HG03342 (cell line): ENCODE measurements at regions not wholly inside any gene's neighbourhood (a gene's known extent, or its start where the extent isn't known, plus 50 kb on each side); places are given as distances from the start of the nearest gene placed in this dataset.
"Not testable (repeated sequence)": the region's sequence is repeated elsewhere in the genome, so short reads cannot be mapped to it uniquely, and the experiment has no call there.

ENCODE experiments used
- ATAC-seq: cut with Tn5 transposase; IDR thresholded peaks from one replicate; pipeline ENCODE4 v1.9.1; 2021; ENCODE audit warnings: mild to moderate bottlenecking, moderate library complexity; ENCODE audit not compliant: unreplicated experiment

DNA sequence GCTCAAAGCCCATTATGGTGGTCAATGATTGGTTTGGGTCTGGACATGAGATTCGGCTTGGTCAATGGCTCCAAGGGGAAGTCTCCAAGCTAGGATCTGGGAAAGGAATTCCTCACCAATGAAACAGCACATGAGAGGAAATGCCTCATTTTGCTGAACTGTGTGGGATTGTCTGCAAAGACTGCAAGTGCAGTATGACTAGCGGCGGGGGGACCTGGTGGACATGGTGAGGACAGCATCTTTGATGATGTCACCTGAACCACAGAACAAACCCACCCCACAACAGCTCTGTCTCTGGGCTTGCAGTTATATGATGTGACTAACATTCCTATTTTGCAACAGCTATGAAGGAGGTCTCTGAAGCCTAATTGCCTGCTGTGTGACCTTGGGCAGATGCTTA is 50.6 kb upstream of the NKD1 start:
- no peak for ATAC-seq

DNA sequence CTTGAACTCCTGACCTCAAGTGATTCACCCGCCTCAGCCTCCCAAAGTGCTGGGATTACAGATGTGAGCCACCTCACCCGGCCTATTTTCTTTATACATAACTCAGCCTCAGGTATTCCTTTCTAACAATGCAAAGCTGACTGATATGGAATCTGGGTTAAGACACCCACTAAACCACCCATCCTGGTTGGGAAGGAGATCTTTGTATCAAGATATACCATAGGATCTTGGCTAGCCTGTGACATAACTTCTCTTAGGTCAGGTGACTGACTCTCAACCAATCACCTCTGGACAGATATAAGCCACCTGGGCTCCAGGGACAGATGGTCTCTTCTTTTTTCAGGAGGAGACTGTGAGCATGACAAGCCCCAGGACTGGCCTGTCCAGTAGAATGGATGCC is 51.2 kb upstream of the NKD1 start:
- ATAC-seq = no peak

DNA sequence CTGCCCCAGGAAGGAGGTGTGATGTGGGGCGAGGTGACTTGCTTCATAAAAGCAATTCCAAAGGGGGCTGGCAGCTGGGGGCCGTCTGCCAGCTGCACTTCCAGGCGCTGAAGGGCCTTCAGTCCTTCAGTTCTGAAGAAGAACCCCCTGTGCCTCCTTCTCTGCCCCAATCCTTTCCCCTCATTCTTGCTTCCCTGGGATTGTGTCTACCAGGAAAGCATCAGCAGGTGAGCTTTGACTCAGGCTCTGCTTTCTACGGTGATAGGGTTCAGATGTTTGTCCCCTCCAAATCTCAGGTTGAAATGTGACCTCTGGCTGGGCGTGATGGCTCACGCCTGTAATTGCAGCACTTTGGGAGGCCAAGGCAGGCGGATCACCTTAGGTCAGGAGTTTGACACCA is 52.5 kb upstream of the NKD1 start:
- ATAC-seq = no peak

- ATAC-seq = no peak
Measured at GRCh38 chr16:50494501-50495491, 53.4 kb upstream of the NKD1 start.

DNA sequence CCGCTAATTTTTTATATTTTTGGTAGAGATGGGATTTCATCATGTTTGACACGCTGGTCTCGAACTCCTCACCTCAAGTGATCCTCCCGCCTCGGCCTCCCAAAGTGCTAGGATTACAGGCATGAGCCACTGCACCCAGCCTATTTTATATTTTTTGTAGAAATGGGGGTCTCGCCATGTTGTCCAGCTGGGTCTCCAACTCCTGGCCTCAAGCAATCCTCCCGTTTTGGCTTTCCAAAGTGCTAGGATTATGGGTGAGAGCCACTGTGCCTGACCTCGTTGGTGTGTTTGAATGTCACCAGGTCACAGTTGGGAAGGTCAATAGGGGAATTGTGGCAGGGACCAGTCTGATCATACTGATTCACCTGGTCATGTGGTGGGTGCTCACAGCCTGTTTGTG is 56.7 kb upstream of the NKD1 start:
- no peak for ATAC-seq

GRCh38 chr16:50490828-50491227 is 57.4 kb upstream of the NKD1 start:
- no peak for ATAC-seq

DNA sequence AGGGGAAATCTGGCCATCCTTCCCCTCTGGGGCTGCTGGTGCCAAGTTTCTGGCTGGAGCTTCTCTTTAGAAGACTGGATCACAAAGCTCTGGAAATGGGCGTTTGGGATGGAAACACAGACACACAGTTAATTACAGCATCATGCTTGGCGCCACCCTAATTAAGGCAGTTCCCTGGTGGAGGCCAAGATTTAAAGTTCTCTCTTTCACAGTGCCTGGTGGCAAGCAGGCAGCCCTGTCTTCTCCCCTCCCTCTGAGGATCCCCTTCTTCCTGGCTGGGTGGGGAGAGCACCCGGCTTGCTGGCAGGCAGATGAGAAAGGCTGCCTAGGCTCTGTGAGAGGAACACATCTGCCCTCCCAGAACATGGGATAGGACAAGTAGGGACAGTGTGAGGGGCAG is 59.0 kb upstream of the NKD1 start:
- ATAC-seq = no peak

- ATAC-seq = no peak
Measured at GRCh38 chr16:50487528-50487927, 60.7 kb upstream of the NKD1 start.

DNA sequence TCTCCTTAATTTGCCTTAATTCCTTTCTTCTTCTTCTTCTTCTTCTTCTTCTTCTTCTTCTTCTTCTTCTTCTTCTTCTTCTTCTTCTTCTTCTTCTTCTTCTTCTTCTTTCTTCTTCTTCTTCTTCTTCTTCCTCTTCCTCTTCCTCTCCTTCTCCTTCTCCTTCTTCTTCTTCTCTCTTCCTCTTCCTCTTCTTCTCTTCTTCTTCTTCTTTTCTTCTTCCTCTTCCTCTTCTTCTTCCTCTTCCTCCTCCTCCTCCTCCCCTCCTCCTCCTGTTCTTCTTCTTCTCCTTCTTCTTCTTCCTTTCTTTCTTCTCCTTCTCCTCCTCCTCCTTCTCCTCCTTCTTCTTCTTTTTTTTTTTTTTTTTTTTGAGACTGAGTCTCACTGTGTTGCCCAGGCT is 62.0 kb upstream of the NKD1 start:
- ATAC-seq = not testable (repeated sequence)

- ATAC-seq = no peak
Measured at GRCh38 chr16:50485232-50485631, 63.0 kb upstream of the NKD1 start.

DNA sequence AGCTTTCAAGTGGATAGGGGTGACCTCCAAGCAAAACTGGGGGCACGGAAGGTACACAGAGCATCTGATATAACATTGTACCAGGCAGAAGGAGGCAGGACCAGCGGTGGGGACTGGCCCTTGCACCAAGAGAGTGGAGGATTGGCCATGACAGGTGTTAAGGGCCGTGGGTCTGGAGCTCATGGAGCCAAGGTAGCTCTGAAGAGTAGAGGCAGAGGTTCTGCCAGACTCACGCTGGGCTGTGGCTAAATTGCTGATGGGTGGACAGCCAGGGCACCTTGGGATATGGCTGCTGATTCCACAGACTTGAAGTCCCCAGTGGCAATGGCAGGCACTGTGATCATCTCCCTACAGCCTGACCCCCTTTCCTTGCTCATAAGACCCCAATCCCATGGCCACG is 65.9 kb upstream of the NKD1 start:
- no peak for ATAC-seq

- ATAC-seq = no peak
Measured at GRCh38 chr16:50480206-50480605, 68.0 kb upstream of the NKD1 start.

GRCh38 chr16:50479771-50480170 is 68.4 kb upstream of the NKD1 start:
- no peak for ATAC-seq

GRCh38 chr16:50478773-50479149 is 69.4 kb upstream of the NKD1 start:
- ATAC-seq = no peak

- no peak for ATAC-seq
Measured at GRCh38 chr16:50478075-50478772, 70.0 kb upstream of the NKD1 start.

DNA sequence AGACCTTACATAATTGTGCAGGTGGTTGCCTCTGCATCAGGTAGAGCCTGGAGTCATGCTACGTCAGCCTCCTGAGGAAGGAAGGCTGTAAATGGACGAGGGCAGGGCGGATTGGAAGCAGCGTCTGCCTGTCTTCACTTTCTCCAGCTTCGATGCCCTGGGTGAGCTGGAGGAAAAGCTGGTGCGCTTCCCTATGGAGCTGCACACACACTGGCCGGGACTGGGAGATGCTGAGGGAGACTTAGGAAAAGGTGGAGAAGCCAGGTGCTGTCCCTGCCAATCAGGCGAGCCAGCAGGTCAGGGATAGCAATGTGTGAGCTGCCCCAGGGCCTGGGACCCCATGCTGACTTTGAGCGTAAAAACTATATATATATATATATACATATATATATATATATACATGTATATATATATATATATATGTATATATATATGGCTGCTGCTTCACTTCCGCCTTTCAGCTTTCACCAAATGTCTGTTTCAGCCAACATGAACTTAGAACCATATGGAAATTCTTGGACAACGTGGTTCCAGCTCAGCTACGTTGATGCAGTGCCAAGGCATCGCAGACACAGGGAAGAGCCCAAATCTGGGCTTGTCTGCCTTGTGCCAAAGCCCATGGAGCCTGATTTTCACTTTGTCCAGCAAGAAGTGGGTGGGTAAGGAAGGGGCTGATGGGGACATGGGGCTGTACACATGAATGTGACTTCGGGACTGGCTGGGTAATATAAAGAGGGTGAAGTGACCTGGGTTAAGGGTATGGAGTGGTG is 71.5 kb upstream of the NKD1 start:
- no peak for ATAC-seq

GRCh38 chr16:50475170-50475569 is 73.0 kb upstream of the NKD1 start:
- ATAC-seq = no peak

GRCh38 chr16:50474138-50474537 is 74.1 kb upstream of the NKD1 start:
- no peak for ATAC-seq

DNA sequence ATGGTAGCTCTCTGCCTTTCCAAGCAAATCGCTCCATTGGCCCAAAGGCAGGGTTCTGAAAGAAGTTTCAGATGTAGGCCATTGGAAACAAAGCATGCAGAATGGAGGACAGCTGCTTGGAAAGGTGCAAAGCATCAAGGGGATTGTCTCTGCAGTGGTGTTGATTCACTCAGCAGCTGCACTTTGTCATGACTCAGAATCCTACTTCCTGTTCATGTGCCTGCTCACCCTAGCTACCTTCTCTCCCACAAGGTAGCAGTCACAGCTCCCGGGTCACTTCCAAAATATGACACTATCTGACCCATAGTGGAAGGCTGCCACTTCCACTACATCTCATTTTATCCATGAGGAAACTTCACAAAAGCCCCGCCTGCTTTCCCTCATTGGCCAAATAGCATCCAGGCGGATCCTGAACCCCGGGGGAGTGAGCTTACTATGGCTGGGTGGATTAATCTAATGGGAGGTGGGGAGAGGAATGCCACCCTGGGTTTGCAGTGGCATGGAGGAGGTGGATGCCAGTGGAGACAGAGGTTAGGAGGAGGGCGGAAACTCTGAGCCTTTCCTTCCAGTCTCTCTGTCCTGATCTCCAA is 74.7 kb upstream of the NKD1 start:
- ATAC-seq = peak; percentile 65

DNA sequence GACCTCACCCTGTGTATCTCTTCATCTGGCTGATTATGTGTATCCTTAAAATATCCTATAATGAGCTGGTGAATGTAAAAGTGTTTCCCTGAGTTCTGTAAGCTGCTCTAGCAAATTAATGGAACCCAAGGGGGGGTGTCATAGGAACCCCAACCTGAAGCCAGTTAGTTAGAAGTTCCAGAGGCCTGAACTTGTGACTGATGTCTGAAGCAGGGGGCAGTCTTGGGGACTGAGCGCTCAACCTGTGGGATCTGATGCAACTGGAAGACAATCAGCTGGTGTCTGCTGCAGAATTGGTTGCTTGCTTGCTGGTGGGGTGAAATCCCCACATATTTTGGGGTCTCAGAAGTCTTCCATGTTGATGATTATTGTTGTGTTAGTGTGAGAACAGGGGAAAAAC is 75.7 kb upstream of the NKD1 start:
- ATAC-seq = no peak

DNA sequence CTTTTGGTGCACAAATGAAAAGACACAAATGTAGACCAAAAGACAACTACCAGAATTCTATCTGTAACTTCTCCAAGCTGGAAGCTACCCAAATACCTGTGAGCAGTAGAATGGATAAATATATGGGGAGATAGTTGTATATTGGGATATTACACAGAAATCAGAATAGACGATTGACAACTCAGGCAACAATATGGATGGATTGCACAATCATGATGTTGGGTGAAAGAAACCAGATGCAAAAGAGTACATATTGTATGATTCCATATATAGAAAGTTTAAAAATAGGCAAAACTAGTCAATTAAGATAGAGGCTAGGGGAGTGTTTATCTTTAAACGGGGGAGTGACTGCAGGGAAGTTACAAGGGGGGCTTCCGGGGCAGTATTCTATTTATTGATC is 77.5 kb upstream of the NKD1 start:
- ATAC-seq = no peak
